ENCODE measurements at regions not wholly inside any gene's neighbourhood (a gene's known extent, or its start where the extent isn't known, plus 50 kb on each side); places are given as distances from the start of the nearest gene placed in this dataset.
"Not testable (repeated sequence)": the region's sequence is repeated elsewhere in the genome, so short reads cannot be mapped to it uniquely, and the experiment has no call there.

- no peak for DNase-seq
These were observed 182.7 kb downstream of the TBX18 start for GRCh38 chr6:84581494-84582259.

GRCh38 chr6:84579404-84579803, 185.0 kb downstream of the TBX18 start:
- no peak for DNase-seq

- no peak for DNase-seq
These were observed 188.4 kb downstream of the TBX18 start for GRCh38 chr6:84576029-84576428.

GRCh38 chr6:84575264-84575663, 189.1 kb downstream of the TBX18 start:
- no peak for DNase-seq

GRCh38 chr6:84569882-84570281, 194.5 kb downstream of the TBX18 start:
- DNase-seq: no peak

GRCh38 chr6:84568971-84569370, 195.4 kb downstream of the TBX18 start:
- DNase-seq: no peak

GRCh38 chr6:84565718-84566117, 198.7 kb downstream of the TBX18 start:
- DNase-seq: not testable (repeated sequence)

- no peak for DNase-seq
These were observed 203.7 kb downstream of the TBX18 start for GRCh38 chr6:84560436-84561390.

- peak; percentile 10 for DNase-seq
These were observed 207.7 kb downstream of the TBX18 start for GRCh38 chr6:84556541-84557335.

GRCh38 chr6:84554706-84555105, 209.7 kb downstream of the TBX18 start:
- no peak for DNase-seq

- DNase-seq: peak; percentile 33
These were observed 210.3 kb downstream of the TBX18 start for GRCh38 chr6:84554074-84554473.

- DNase-seq: no peak
These were observed 210.9 kb downstream of the TBX18 start for GRCh38 chr6:84553527-84553926.

- no peak for DNase-seq
These were observed 212.6 kb downstream of the TBX18 start for GRCh38 chr6:84551797-84552196.

GRCh38 chr6:84549917-84550316, 214.5 kb downstream of the TBX18 start:
- DNase-seq: no peak

- DNase-seq: no peak
These were observed 217.0 kb downstream of the TBX18 start for GRCh38 chr6:84547341-84547801.

- DNase-seq: no peak
These were observed 217.9 kb downstream of the TBX18 start for GRCh38 chr6:84546427-84546914.

GRCh38 chr6:84539122-84539856, 225.1 kb downstream of the TBX18 start:
- DNase-seq: no peak

GRCh38 chr6:84536885-84537638, 227.3 kb downstream of the TBX18 start:
- no peak for DNase-seq

- no peak for DNase-seq
These were observed 236.2 kb downstream of the TBX18 start for GRCh38 chr6:84528201-84528600.

GRCh38 chr6:84526631-84527030, 237.8 kb downstream of the TBX18 start:
- no peak for DNase-seq

- no peak for DNase-seq
These were observed 238.5 kb downstream of the TBX18 start for GRCh38 chr6:84525907-84526306.
